SU-DHL-6 (cell line): ENCODE measurements at regions not wholly inside any gene's neighbourhood (a gene's known extent, or its start where the extent isn't known, plus 50 kb on each side); places are given as distances from the start of the nearest gene placed in this dataset.

Experiments
- EZH2phosphoT487 ChIP-seq: fragments of 200-600 bp; sonication (generic), shearing (Covaris generic); conservative IDR thresholded peaks from 2 replicates; pipeline ENCODE4 v1.6.1; 2018; ENCODE audit warnings: mild to moderate bottlenecking, antibody characterized with exemption, low read length, moderate library complexity, mixed read lengths
- TF ChIP-seq, protein P1 (sequence below): fragments of 200-600 bp; sonication (generic); IDR thresholded peaks from one replicate; pipeline ENCODE4 v1.5.1; 2017; ENCODE audit warnings: antibody characterized with exemption, mild to moderate bottlenecking, low read length, moderate library complexity; ENCODE audit not compliant: insufficient read depth, poor library complexity, severe bottlenecking

DNA sequence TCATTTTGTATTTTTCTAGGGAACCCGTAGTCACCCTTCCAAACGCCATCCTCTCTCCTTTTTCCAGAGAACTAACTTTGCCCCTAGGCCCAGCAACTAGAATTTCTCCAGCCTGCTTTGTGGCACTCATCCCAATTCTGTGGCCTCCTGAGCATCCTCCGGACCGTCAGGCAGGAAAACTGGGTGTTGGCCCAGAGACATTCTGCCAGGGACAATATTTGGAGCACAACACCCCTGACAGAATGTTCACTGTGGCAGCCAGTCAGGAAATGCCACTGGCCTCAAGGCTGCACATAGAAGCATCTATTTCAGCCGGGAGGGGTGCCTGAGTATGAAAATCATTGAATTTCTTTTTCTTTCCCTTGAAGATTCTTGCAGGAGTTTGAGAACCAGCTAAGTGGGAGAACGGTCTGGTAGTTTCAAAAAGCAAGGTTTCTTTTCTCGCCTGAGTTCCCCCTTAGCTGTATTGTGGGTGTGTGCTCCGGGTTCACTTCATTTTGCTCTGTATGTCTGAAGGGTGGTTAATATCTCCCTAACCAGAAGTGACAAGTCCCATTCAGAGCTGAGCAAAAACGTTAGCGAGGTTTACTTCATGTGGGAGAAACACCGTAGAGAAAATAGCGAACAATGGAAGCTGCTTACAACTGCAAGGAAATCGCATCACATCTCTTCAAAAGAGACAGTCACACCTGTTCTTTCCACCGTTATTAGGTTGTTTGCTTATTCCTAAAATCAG is 108.1 kb upstream of the TPM1 start:
- TF ChIP-seq, protein P1, sequence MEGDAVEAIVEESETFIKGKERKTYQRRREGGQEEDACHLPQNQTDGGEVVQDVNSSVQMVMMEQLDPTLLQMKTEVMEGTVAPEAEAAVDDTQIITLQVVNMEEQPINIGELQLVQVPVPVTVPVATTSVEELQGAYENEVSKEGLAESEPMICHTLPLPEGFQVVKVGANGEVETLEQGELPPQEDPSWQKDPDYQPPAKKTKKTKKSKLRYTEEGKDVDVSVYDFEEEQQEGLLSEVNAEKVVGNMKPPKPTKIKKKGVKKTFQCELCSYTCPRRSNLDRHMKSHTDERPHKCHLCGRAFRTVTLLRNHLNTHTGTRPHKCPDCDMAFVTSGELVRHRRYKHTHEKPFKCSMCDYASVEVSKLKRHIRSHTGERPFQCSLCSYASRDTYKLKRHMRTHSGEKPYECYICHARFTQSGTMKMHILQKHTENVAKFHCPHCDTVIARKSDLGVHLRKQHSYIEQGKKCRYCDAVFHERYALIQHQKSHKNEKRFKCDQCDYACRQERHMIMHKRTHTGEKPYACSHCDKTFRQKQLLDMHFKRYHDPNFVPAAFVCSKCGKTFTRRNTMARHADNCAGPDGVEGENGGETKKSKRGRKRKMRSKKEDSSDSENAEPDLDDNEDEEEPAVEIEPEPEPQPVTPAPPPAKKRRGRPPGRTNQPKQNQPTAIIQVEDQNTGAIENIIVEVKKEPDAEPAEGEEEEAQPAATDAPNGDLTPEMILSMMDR, result no peak
- no peak for TF ChIP-seq EZH2phosphoT487
